Right lobe of liver (tissue), 4 donors: ENCODE measurements at regions not wholly inside any gene's neighbourhood (a gene's known extent, or its start where the extent isn't known, plus 50 kb on each side); places are given as distances from the start of the nearest gene placed in this dataset.

Experiments used
- CTCF ChIP-seq, 4 donors: fragments of 200-600 bp in 3 of 4; fragments of 450-650 bp in 1 of 4; IDR thresholded peaks; one replicate each; pipeline versions ENCODE4 v1.5.1 to v1.8.0; 2016 to 2022; ENCODE audit warnings: antibody characterized with exemption in 4 of 4, mild to moderate bottlenecking in 2 of 4
- POLR2A ChIP-seq: fragments of 450-650 bp; IDR thresholded peaks from one replicate; pipeline ENCODE4 v1.6.1; 2017; ENCODE audit warnings: antibody characterized with exemption, mild to moderate bottlenecking
- donor health status: DM: no; HTN: no; CAD: no.
- donor health status: DM: no; HTN: no; CAD: no.
- donor health status: DM: no; HTN: yes; CAD: no.

- TF ChIP-seq POLR2A (no peak), CTCF (IDR thresholded peaks at IDR 0.05) (no peak)
Observed at GRCh38 chr3:115523458-115523857, 99.9 kb upstream of the GAP43 start.
